Mucosa of gallbladder (tissue), 1 donor: ENCODE measurements at regions not wholly inside any gene's neighbourhood (a gene's known extent, or its start where the extent isn't known, plus 50 kb on each side); places are given as distances from the start of the nearest gene placed in this dataset.

ENCODE experiments used
- DNase-seq: peaks from one replicate; pipeline ENCODE4 v3.0.0-alpha.2; 2020; ENCODE audit warnings: low spot score
- donor health status: DM: no; HTN: no; CAD: no.

DNA sequence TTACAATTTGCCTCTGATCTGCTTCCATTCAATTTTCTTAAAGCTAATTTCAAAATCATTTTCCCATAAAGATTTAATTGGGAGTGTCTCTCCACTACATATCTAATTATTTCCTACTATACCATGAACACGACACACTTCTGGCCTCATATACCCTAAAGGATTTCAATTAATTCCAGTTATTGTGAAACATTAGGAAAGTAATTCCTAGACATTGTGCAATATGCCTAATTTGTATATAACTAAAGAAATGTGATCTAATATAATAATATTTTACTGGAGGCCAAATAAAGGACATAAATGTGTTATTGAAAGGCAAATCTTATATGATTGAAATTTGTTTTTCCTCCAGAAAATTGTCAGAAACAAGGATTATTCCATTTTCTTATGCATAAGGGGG, 727.2 kb upstream of the ADGRL2 start:
- DNase-seq: no peak

GRCh38 chr1:81071969-81072753, 728.6 kb upstream of the ADGRL2 start:
- DNase-seq: no peak

DNA sequence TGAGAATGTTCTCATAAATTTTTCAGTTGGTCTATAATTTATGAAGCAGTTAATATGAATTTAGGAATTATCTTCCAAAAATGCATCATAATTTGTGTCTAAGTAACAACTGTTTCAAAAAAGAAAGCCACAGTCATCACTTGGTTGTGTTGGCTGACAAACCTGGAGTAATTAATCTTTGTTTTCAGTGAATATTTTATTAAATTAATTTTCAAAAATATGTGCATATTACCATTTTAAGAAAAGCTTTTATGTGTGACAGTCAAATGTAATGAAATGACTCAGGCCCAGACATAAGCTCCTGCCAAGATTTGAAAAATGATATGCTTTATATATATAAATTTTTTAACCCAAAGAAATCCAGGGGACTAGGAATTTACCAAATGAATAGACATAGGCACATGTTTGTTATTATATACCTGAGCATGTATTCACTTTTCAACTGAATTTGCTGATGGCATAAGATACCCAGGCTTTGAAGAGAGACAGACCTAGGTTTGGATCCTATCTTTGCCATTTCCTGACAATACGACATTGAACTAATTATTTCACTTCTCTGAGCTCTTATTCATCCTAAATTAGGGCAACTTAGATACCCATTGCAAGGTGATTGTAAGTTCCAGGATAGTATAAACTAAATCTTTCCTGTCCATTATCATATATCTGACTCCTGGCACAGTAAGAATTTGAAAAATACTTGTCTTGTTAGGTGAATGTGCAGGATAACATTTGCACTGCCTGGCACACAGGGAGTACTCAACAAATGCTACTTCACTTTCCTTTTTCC, 729.5 kb upstream of the ADGRL2 start:
- DNase-seq: no peak

DNA sequence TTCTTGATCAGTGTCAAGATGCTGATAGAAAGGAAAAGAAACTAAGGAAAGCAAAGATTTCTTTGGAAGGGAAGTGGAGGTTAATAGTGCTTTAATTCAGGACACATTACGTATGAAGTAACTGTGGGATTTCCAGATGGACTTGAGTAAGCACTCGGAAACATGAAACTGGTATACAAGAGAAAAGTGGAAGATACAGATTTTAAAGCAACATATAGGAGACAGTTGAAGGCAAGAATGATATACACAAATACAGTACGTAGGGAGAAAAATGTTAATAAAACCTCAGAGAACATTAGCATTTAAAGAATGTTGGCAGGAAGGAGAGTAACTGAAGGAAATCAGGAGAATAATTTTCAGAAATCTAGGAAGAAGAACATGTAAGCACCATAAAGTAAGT, 730.9 kb upstream of the ADGRL2 start:
- DNase-seq: no peak

DNA sequence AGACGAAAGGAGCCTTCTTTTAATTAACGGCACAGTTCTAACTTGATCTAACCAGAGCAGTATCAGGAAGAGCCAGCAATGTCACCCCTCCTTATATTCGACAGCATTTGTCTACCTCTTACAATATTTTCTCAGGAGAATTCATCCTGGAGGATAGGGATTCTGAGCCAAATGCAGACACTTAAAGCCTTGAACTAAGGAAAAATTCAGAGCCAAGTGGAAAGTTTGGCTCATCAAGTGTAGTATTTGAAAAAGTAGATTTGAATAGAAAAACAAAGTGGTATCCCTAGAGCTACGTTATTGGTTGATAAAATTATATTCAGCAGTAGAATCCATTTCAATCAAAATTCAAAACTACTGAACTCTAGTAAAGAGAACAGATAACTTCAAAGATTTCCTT, 732.0 kb upstream of the ADGRL2 start:
- DNase-seq: no peak

DNA sequence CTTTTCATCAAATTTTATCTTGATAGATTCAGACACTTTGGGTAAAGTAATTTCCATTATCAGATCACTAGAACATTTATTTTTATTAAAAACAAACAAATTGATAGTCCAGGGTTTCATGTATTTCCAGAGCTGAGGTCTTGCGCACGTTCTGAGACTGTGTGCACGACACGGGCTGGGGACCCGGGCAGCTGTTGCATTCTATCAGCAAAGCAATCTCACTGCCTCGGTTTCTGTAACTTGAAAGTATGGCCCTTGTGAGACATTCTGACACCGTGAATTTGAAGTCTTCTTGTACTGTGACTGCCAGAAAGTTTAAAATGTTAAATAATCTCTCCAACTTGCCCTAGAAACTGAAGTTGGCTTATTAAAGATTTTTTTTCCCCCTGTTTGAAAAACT, 746.9 kb upstream of the ADGRL2 start:
- no peak for DNase-seq

- no peak for DNase-seq
Observed at GRCh38 chr1:81052162-81052561, 748.6 kb upstream of the ADGRL2 start.

DNA sequence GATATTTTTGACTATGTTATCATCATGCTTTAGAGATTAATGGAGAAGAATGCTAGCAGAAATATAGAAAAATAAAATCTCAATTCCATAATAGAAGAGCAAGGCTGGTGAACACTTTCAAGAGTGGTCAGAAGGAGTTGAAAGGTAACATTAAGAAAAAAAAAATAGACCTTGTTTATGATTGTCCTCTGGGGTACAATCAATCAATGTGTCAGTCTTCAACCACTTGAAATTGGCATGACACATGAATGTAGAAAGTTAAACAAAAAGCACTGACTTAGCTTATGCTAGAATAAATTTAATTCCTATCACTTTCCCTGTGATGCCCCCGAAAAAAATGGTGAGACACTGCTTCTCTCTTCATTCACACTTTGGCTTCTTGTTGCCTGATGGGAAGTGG, 750.3 kb upstream of the ADGRL2 start:
- no peak for DNase-seq

GRCh38 chr1:81044708-81045107, 756.0 kb upstream of the ADGRL2 start:
- no peak for DNase-seq

- DNase-seq: no peak
Observed at GRCh38 chr1:81042225-81042624, 758.5 kb upstream of the ADGRL2 start.

GRCh38 chr1:81034291-81034690, 766.4 kb upstream of the ADGRL2 start:
- no peak for DNase-seq

GRCh38 chr1:81032973-81033425, 767.7 kb upstream of the ADGRL2 start:
- no peak for DNase-seq

GRCh38 chr1:81032374-81032773, 768.4 kb upstream of the ADGRL2 start:
- no peak for DNase-seq

DNA sequence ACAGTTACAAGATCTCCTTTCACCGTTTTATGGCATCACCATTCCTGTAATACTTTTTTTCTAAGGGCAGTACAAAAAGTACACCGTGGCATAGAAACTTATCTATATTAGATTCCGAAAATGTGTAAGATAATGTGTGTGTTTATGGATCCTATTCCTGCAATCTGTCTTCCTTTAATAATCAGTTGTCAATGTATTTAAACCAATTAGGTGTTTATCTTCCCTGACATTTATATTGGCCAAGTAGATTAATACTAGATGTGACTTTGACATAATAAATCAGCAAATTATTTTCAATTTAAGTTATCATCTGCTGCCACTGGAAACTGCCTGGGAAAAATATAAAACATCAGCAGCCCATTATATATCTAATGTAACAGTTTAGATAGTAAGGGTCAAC, 770.3 kb upstream of the ADGRL2 start:
- DNase-seq: no peak

- DNase-seq: no peak
Observed at GRCh38 chr1:81029266-81029665, 771.5 kb upstream of the ADGRL2 start.

- no peak for DNase-seq
Observed at GRCh38 chr1:81023187-81023724, 777.5 kb upstream of the ADGRL2 start.

DNA sequence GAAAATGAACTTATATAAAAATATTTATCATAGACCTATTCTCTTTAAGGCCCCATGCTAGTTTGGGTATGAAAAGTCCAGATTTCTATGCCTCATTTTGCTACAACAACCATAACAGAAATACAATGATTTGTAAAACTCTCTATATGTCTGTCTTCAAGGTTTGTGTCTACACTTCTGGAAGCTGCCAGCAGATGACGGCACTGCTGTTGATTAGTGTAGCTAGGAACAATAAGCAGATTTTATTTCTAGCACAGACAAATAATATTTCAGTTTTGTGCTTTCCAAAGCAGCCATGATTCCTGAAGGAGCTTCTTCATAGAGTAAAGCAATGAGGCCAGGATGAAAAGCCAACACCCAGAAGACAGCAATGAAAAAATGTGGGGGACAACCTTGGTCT, 779.6 kb upstream of the ADGRL2 start:
- no peak for DNase-seq

DNA sequence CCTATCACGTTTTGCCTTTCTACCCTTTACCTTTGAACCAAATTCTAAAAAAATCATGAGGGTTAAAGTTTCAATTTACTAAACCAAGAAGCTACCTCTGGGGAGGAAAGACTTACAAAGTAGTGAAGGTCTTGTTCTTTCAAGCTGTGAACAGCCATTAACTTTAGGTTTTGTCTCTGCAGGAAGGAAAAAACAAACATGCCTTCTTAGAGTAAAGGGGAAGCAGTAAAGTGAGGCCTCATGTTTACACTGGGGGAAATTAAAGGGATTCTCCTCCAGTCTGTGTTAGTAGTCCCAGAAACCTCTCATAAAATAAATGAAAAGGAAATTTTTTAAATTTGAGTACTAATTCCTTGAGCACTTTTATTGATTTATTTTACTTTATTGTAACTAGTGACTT, 780.2 kb upstream of the ADGRL2 start:
- DNase-seq: no peak

GRCh38 chr1:81010126-81010525, 790.6 kb upstream of the ADGRL2 start:
- no peak for DNase-seq

DNA sequence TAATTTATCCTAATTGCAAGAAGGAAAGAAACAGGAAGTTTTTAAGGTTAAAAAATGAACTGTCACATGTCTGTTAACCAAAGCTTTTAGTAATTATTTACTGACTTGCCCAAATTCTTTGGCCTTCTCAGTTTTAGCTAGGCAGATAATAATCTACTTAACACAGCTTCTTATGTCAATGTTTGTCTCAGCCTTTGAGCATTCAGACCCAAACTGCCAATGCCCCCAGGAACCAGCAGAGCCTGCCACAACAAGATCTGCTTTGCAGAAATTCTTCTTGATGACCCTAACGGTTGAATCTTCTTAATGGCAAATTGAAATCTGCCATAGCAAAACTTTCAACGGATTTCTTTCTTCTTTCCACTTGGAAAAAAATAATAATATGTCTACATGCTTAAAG, 792.4 kb upstream of the ADGRL2 start:
- no peak for DNase-seq

- no peak for DNase-seq
Observed at GRCh38 chr1:81007024-81007423, 793.7 kb upstream of the ADGRL2 start.

- no peak for DNase-seq
Observed at GRCh38 chr1:81006502-81006901, 794.2 kb upstream of the ADGRL2 start.

- DNase-seq: no peak
Observed at GRCh38 chr1:81004011-81004410, 796.7 kb upstream of the ADGRL2 start.
